ENCODE measurements at regions not wholly inside any gene's neighbourhood (a gene's known extent, or its start where the extent isn't known, plus 50 kb on each side); places are given as distances from the start of the nearest gene placed in this dataset.

- DNase-seq: no peak
Observed at GRCh38 chr18:45540125-45540524, 75.2 kb upstream of the SLC14A2 start.

GRCh38 chr18:45541421-45541820 lies 73.9 kb upstream of the SLC14A2 start:
- DNase-seq: no peak

GRCh38 chr18:45542043-45542442 lies 73.2 kb upstream of the SLC14A2 start:
- no peak for DNase-seq

GRCh38 chr18:45547910-45548309 lies 67.4 kb upstream of the SLC14A2 start:
- no peak for DNase-seq

GRCh38 chr18:45548614-45549013 lies 66.7 kb upstream of the SLC14A2 start:
- no peak for DNase-seq

- no peak for DNase-seq
Observed at GRCh38 chr18:45549290-45549689, 66.0 kb upstream of the SLC14A2 start.

- no peak for DNase-seq
Observed at GRCh38 chr18:45551142-45551815, 64.0 kb upstream of the SLC14A2 start.

GRCh38 chr18:45553723-45554388 lies 61.4 kb upstream of the SLC14A2 start:
- peak; percentile 35 for DNase-seq

- DNase-seq: no peak
Observed at GRCh38 chr18:45554389-45554737, 60.9 kb upstream of the SLC14A2 start.

- DNase-seq: no peak
Observed at GRCh38 chr18:45556222-45556621, 59.1 kb upstream of the SLC14A2 start.

GRCh38 chr18:45557287-45557686 lies 58.0 kb upstream of the SLC14A2 start:
- DNase-seq: no peak

- DNase-seq: no peak
Observed at GRCh38 chr18:45557779-45558178, 57.5 kb upstream of the SLC14A2 start.

- no peak for DNase-seq
Observed at GRCh38 chr18:45559258-45559657, 56.0 kb upstream of the SLC14A2 start.

- DNase-seq: no peak
Observed at GRCh38 chr18:45560870-45561269, 54.4 kb upstream of the SLC14A2 start.

GRCh38 chr18:45562567-45563479 lies 52.5 kb upstream of the SLC14A2 start:
- peak; percentile 15 for DNase-seq

- DNase-seq: peak; percentile 6
Observed at GRCh38 chr18:45565280-45565970, 49.9 kb upstream of the SLC14A2 start.

Measured in fibroblast of skin of back (primary cell).